Colon (tissue), 2 donors: ENCODE measurements at regions not wholly inside any gene's neighbourhood (a gene's known extent, or its start where the extent isn't known, plus 50 kb on each side); places are given as distances from the start of the nearest gene placed in this dataset.
"Not testable (repeated sequence)": the region's sequence is repeated elsewhere in the genome, so short reads cannot be mapped to it uniquely, and the experiment has no call there.

ENCODE experiments used
- FAIRE-seq: peaks from 2 replicates; lab custom pipeline; 2012; peaks lifted over from hg19 to GRCh38; lab: Jason Lieb, UNC
- donor health status: control.
- donor health status: control.

DNA sequence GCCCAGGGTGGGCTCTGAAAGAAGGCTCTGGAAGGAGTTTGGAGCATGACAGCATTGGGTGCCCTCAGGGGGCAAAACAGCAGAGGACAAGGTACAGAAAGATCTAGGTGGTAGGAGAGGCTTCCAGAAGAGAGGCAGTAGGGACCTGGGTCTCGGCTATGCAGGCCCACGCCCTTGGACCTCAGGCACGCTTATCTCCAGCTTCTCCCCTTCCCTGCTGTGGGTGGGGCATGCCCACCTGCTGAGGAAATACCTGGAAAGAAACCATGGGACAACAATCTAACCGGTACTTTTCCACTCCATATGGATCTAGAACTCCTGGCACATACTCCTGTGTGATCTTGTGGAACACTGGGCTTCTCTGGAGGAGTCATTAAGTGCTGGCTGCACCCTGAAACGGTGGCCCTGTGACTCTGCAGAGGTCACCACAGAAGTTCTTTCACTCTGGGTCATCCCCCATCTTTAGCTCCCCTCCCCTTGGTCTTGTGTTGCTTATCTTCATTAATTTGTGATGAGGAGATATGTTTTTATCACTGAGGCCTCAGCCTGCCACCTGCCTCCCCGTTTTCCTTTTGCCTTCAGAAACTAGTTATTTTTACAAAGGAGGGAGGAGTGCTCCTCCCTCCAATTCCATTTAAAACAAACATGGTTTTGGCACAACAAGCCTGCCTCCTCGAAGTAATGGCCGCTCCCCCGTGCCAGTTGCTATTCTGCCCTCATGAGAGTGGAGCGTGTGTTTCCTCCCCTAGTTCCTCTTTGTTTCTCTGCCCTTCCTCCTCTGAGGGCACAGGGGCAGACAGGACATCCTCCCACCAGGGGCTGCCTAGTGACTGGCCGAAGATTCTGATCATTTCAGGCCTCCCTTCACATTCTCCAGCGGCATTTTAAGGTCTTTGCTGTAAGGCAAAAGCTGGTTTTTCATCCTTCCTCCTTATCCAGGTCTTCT, 78.0 kb upstream of the ATP5PO start:
- no peak for FAIRE-seq

DNA sequence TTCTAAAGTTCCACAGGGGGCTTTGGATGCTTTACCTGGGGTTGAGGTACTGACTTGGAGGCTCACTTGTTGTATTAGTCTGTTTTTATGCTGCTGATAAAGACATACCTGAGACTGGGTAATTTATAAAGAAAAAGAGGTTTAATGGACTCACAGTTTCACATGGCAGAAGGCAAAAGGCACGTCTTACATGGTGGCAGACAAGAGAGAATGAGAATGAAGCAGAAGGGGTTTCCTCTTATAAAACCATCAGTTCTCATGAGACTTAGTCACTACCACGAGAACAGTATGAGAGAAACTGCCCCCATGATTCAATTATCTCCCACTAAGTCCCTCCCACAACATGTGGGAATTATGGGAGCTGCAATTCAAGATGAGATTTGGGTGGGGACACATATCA, 76.8 kb upstream of the ATP5PO start:
- FAIRE-seq = not testable (repeated sequence)

DNA sequence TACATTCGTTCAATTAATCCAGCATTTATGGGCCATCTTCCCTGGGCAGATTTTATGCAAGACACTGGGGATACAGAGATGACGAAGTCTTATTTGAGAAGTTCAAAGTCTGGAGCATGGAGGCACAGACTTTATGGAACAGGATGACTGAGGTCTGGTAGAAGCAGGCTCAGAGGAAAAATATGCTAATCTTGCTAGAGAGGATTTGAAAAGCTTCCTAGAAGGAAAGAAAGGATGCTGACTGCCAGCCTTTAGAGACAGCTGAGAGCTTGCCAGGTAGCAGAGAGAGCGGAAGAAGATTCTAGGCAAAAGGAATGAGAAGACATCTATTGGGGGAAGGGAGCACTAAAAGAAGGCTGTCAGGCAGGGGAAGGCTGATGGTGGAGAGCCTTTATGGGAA, 75.5 kb upstream of the ATP5PO start:
- FAIRE-seq = no peak

DNA sequence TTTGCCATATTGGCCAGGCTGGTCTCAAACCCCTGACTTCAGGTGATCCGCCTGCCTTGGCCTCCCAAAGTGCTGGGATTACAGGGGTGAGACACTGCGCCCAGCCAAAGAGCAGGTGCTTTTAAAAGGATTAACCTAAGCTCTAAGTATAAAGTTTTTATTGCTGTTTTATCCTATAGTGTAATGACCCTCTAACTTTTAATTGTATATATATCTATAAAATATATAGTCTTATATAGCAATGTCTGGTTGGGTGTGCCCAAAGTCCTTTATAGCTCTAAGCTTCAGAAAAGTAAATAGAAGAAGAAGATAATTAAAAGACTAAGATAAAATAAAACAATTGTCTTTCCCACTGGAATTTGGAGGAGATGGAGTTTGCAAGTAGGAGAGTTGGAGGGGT, 73.8 kb upstream of the ATP5PO start:
- peak; percentile 58 for FAIRE-seq

DNA sequence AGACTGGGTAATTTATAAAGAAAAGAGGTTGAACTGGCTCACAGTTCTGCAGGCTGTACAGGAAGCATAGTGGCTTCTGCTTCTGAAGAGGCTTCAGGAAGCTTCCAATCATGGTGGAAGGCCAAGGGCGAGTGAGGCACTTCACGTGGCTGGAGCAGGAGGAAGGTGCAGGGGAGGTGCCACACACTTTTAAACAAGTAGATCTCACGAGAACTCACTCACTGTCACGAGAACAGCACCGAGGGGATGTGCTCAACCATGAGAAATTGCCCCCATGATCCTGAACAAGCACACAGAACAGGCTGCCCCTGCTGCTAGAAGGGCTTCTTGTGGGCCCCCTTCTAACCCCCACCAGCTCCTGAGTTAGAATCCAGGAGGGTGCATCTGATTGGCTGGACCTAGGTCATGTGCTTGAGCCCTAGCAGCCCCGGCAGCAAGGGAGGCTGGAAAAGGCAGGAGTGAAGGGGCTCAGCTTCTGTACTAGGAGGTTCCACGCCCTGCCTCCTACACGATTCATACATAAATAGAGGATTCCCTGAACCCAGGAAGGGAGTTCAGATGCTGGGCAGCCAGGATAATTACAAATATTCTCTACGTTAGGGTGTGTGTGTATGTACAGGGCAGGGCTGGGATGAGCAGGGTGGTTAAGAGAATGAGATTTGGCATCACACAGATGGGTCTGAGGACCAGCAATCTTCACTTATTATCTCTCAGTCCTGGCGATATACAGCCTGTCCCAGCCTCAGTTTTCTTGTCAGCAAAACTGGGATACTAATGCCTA, 72.8 kb upstream of the ATP5PO start:
- FAIRE-seq = no peak

DNA sequence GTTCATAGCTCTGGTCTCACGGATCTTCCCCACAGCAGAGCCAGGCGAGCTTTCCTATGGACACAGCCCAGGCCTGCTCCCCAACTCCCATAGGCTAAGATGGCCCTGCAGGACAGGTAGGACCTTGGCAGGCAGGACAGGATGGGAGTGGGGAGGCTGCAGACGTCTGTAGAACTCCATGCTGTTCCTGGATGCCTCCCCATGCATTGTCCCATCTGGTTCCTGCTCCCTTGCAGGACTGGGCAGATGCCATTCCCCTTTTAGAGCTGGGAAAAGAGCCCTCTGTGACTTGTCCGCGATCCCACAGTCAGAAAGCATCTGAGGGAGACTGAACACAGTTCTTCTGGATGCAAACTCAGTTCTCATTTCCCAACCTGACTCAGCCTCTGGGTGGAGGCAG, 71.9 kb upstream of the ATP5PO start:
- FAIRE-seq = no peak

DNA sequence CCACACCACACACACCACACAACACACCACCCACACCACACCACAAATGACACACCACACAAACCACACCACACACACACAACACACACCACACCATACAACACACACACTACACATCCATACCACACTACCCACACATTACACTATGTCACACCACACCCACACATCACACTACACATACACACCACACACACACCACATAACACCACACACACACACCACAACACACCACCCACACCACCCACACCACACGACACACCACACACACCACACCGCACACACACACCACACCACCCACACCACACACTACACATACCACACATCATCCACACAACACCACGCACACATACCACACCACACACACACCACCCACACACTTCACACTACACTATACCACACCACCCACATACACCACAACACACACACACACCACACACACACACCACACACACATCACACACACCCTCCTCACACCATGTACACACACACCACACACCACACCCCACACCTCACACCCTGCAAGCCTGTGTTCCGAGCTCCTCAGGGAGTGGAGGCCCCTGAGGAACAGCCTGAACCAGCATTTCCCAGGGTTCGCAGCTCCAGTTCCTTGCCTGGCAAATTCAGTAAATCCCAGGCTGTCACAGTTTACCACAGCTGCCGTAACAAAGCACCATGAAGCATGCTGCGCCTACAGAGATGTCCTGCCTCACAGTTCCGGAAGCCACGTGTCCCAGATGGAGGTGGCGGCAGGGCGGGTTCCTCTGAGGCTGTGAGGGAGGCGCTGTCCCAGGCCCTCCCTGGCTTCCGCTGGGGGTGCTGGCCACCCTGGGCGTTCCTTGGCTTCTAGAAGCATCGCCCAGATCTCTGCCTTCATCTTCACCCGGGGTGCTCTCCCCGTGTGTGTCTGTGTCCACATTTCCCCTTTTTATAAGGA, 69.8 kb upstream of the ATP5PO start:
- FAIRE-seq = no peak

DNA sequence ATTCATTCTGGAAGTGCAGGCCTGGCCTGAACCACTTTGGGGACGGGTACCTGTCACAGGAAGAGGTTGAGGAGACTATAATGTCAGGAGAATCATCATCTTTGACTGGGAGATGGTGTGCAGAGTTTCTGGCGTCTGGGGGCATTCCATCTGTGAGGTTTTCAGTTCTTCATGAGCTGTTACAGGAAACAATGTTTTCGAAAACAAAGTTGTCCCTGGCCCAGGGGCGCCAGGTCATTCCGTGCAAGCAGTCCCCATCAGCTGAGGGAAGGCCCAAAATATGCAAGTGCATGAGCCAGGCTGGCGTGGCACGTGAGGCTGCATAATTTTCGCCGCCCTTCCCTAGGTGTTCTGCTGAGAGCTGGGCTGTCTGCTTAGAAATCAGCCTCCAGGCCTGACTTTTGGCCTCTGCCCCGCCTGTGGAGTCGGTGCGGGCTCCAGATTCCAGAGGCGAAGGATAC, 68.4 kb upstream of the ATP5PO start:
- FAIRE-seq = no peak

DNA sequence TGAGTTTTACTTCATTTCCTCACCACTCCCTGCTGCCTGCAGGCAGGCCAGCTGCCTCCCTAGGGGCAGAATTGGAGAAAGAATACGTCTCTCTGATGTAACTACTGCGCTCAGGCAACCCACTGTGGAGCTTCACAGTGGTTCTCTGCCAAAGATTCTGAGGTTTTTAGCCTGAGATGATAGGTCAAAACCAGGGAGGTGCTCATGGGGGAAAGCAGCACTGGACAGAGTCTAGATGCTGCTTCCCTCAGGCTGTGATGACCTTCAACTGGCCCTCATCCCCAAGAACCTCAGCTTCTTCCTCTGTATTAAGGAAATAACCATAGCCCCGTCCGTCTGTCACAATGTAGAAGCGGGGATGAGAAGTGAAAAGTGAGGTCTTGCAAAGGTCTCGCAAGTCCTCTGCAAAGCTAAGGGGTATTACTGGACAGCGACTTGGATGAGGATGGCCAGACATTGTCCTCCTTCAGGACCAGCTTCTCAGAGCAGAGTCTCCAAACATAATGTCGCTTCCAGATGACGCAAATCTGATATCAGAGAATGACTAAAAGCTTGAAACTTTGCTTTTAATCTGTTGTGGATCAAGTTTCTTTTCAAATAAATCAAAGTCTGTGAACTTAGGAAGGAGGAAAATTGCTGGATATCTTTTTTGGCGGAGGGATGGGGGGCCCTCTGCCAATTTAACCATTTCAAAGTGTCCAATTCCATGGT, 65.9 kb upstream of the ATP5PO start:
- no peak for FAIRE-seq

DNA sequence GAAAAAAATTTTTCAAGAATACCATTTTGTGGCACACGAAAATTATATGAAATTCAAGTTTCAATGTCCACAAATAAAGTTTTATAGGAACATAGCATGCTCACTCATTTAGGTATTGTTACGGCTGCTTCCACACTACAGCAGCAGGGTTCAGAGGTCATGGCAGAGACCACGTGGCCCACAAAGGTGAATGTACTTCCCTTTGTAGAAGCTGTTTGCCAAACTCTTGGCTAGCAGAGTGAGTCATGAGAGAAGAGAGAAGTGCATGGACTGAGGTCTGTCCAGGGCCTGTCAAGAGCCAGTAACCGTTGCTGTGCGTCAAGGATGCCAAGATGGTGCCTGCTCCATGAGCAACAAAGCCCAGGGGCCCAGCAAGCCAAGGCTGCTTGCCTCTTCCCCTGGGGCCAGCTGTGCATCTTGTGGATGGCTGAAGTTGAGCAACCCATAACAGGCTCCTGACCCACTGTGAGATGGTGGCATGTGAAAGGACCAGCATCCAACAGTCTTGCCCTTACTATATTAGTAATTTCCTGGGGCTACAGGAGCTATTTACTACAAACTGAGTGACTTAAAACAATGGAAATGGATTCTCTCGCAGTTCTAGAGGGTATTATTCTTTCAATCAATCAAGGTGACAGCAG, 64.8 kb upstream of the ATP5PO start:
- FAIRE-seq = no peak

DNA sequence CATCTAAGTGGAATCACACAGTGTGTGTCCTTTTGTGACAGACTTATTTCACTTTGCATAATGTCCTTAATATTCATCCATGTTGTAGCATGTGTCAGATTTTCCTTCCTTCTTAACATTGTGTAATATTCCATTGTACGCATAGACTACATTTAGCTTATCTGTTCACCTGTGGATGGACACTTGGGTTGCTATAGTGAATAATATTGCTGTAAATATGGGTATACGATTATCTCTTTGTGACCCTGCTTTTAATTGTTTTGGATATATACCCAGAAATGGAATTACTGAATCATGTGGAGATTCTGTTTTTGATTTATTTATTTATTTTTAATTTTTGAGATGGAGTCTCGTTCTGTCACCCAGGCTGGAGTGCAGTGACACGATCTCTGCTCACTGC, 63.0 kb upstream of the ATP5PO start:
- FAIRE-seq = no peak

DNA sequence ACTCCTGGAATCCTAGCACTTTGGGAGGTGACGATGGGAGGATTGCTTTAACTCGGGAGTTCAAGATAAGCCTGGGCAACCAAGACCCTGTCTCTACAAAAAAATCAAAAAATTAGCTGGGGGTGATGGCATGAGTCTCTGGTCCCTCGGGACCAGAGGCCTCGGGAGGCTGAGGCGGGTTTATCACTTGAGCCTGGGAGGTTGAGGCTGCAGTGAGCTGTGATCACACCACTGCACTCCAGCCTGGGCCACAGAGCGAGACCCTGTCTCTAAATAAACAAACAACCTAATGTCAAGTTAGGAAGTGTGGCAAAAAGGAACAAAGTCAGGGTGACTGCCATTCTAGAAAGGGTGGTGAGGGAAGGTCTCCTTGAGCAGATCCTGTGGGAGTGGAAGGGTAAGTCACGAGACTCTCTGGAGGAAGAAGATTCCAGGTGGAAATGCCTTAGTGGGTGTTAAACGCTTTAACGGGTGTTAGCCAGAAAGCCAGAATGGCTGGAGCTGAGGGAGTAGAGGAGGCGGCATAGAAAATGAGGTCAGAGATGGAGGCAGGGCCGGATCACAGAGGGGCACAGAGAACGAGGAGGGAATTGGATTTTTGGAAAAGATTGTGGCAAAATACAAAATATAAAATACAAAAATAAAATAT, 62.2 kb upstream of the ATP5PO start:
- FAIRE-seq = no peak

DNA sequence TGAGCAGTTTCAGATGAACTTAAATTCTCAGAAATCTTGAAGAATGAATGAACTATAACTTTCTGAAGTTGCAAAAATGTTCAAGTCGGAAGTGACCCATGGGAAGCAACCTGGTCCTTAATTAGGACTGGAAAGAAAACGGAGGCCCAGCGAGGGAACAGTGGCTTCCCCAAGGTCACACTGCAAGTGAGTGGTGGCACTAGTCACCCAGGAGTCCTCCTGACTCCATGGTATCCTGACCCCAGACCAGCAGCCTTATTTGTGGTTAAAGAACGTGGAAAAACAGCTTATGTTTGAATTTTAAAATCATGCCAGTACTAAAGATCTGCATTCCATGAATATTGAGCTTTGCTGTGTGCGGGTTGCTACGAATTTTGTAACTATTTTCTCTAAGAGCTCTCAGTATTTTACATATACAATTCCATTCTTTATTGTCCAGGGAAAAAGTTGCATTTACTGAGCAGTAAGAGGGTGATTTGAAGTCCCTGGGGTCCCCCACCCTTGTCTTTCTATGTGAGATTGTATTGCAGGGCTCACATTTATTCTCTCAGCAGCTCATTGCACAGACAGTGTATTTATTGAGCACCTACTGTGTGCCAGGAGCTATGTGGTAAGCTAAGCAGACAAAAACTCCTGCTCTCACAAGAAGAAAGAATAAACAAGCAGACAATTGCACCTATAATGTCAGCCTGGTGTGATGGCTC, 61.6 kb upstream of the ATP5PO start:
- FAIRE-seq = no peak

DNA sequence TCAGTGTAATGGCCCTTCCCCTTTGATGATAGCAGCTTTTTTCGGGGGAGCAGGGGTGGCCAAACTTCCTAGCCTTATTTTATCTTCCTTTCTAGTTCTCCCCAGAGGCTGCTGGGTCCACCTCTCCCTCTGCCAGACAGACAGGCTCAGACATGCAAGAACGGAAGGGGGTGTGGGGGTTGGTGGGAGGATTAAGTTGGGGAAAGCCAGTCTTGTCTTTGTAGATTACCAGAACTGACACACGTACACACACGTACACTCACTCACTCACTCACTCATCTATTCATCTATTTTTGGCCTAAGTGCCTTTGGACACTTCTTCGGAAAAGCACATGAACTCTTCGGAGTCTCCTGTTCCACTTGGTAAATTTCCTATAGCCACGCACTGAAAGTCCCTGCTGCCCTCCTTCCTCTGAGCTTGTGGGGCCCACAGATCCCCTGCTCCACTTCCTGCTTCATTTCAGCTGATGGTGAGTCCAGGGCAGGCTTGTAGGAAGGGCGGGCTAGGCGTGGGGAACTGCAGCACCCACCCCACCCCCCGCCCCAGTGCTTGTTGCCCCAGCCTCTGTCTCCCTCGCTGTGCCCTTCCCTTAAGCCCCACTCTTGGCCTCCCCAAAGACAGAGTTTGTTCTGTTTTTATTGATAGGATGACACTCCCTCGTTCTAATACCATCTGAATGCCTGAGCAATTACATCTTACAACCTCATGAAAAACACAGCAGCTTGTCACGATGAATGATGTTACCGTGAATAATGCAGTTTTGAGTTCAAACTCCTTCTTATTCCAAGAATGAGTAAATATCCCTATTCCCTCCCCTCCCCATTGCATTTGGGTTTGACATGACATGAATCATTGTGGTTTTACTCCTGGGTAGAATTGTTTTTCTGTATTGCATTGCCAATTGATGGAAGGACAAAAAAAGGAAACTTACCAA, 60.7 kb upstream of the ATP5PO start:
- no peak for FAIRE-seq

DNA sequence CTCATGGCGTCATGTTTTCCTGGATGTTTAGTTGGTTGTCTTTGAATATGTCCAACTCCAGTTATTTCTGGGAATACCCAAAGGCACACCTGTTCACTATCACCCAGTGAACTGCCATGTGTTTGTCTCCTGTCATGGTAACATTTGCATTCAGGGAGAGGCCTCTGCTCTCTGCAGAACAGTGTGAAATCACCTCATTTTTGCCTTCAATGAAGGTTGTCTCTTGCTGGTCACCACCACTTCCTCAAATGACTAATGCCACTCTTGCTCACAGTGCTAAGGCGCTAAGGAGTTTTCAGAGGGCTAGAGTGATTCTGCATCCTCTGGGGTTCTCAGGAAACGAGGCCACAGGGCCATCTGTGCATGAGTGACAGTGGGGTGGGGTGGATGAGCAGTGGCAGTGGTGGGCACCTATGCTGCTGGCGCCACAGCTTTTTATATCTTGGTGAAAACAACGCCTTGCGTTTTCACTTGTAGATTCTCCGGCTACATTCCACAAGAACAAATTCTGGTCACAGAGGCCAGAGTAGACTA, 60.0 kb upstream of the ATP5PO start:
- no peak for FAIRE-seq

DNA sequence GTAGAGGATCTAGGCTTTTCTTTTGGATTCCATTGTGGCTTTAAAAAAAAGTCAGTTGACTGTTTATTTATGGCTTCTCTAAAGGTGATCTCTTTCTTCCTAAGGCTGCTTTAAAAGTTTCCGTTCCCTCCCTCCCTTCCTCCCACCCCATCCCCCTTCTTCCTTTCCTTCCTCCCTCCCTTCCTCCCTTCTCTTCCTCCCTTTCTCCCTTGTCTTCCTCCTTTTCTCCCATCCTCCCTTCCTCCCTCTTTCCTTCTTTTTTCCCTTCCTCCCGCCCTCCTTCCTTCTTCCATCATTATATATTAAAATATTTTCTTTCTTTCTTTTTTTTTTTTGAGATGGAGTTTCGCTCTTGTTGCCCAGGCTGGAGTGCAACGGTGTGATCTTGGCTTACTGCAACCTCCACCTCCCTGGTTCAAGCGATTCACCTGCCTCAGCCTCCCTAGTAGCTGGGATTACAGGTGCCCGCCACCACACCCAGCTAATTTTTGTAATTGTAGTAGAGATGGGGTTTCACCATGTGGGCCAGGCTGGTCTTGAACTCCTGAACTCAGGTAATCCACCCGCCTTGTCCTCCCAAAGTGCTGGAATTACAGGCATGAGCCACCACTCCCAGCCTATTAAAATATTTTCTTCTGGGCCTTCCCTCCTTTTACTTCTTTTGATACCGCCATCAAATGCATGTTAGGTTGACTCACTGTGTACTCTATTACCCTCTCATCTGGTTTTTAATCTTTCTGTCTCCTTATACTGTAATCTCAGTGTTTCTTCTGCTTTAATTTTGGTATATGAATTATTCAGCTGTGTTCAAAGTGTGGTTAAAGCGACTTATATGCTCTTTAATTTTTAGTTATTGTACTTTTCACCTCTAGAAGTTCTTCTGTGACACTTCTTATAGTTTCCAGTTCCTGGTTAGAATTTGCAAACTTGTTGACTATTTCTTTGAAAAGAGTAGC, 59.2 kb upstream of the ATP5PO start:
- FAIRE-seq = no peak

DNA sequence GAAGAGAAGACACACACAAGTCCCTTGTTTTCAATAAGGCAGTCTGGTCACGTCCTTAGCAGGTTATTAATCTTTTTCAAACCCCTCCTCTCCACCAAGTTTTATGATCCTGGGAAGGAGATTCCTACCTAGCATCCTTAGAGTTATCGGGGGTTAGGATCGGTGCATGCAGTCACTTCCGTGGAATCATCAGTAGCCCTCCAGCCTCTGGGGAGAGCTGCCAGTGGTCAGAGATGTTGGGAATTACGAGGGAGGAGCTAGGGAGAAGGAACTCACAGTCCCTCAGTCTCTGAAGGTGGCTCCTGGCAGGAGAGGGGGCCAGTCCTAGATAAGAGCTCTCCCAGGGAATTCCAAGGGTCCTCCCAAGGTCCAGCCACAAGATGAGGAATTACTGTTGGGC, 57.7 kb upstream of the ATP5PO start:
- no peak for FAIRE-seq
